ENCODE measurements at regions not wholly inside any gene's neighbourhood (a gene's known extent, or its start where the extent isn't known, plus 50 kb on each side); places are given as distances from the start of the nearest gene placed in this dataset.

DNA sequence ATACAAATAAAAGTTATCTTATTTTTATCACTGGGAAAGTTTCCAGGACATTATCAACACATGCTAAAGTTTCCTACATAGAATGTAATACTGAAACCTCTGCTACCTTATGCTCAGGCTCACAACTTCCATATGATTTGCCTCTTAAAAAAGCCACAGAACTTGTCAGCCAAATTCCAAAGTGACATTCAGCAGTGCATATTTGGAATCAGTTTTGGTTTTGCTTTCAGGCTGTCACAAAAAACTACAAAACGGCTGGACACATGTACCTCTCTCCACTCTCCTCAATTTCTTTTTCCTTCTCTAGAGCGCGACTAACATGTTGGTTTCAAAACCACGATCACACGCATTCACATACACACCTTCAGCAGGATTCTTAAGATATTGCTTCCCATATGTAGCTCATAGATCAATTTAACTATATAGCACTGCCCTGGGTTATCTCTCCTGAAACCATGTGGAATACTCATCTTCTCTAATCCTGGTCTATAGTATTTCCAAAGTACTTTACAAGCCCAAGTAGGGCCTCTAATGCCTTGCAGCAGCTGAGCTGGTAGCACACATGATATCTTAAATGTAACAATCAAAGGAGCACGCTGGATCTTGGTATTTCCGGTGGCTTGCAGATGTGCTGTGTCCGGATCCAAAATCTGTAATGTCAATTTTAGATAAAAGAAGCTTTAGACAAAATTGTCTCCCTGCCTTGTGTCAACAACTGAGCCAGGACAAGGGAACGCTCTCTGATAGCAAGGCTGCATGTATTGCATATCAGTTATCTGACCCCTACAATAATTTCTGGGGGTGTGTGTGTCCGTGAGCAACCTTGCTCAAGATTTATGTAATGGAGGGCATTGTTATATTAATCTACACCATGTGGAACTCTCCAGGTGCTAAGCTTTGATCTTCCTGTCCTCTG is 203.2 kb downstream of the DMRT2 start:
- no peaks in the 10 kb centered on the region for H3K4me1 Mint-ChIP-seq (ENCODE audit: low read depth)
- no peaks in the 10 kb centered on the region for H3K9me3 Mint-ChIP-seq
- intact Hi-C loops (cut with micrococcal nuclease): no loop called here
- no peak overlapping the region for H3K4me3 Mint-ChIP-seq
- no peaks in the 10 kb centered on the region for H3K36me3 Mint-ChIP-seq (ENCODE audit: low read depth)
- H3K27me3 Mint-ChIP-seq (ENCODE audit: insufficient read depth): no peaks in the 10 kb centered on the region
- DNase-seq (ENCODE audit: low spot score): no peak
- H3K27ac Mint-ChIP-seq: no peak overlapping the region

DNA sequence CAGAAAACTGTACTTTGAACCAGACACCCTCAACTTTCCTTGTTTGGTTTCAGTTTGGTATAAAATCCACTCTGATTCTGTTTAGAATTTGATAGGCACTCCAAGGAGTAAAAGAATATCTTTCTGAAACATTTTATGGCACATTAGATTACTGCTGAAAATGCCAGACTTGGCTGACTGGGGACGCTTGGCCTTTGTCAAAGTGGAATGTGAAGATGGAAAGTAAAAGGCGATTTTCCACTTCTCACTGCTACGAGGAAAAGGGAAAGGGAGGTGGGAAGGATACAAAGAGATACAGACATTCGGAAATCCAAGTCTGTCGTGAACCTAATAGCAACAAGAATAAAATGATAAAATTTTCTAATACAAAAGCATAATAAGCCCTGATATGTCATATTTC is 203.9 kb downstream of the DMRT2 start:
- Mint-ChIP-seq H3K4me3 (no peak overlapping the region), H3K4me1 (ENCODE audit: low read depth) (no peaks in the 10 kb centered on the region), H3K27ac (no peak overlapping the region), H3K27me3 (ENCODE audit: insufficient read depth) (no peaks in the 10 kb centered on the region), H3K9me3 (no peaks in the 10 kb centered on the region), H3K36me3 (ENCODE audit: low read depth) (no peaks in the 10 kb centered on the region)
- DNase-seq (ENCODE audit: low spot score): no peak
- intact Hi-C loops (cut with micrococcal nuclease): no loop called here

DNA sequence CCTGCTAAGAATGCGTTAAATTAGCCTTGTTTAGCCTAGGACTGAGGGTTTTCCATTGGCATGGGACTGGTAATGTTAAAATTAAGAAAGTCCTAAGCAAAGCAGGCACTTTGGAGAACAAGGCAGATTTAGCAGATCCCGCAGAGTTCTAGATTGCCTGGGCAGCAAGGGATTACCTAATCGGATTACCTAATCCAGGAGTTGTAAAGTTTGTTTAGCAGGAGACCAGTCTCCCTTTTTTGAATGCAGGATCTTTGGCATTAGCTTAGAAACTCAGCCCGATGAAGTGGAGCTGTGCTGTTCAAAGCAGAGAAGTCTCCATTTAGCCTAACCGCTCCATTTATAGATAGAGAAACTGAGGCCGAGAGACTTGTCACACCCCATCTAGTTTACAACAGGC is 206.0 kb downstream of the DMRT2 start:
- Mint-ChIP-seq H3K9me3 (no peaks in the 10 kb centered on the region), H3K27me3 (ENCODE audit: insufficient read depth) (no peaks in the 10 kb centered on the region), H3K36me3 (ENCODE audit: low read depth) (no peaks in the 10 kb centered on the region), H3K27ac (no peak overlapping the region), H3K4me3 (no peak overlapping the region), H3K4me1 (ENCODE audit: low read depth) (no peaks in the 10 kb centered on the region)
- DNase-seq (ENCODE audit: low spot score): no peak
- intact Hi-C loops (cut with micrococcal nuclease): no loop called here

DNA sequence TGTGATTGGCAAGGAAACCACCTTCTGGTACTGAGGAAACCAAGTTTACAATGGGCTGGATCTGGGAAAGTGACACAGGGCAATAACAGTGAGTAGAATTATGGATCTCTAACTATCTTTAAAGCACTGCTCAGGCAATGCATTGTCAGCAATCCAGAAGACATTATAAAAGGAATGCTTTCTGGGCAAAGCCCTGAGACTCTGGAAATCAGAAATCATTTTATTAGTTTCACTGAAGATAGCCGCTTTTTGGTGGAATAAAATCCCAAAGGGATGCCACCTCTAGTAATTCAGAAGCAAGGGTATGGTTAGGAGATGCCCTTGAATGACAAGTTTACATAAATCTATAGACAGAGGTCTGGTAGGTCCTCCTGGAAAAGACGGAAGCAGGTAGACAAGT is 211.1 kb downstream of the DMRT2 start:
- Mint-ChIP-seq H3K27ac (no peak overlapping the region), H3K9me3 (no peaks in the 10 kb centered on the region), H3K4me1 (ENCODE audit: low read depth) (no peaks in the 10 kb centered on the region), H3K27me3 (ENCODE audit: insufficient read depth) (peaks cover 2% of the 10 kb centered on the region), H3K36me3 (ENCODE audit: low read depth) (no peaks in the 10 kb centered on the region), H3K4me3 (no peak overlapping the region)
- intact Hi-C loops (cut with micrococcal nuclease): no loop called here
- no peak for DNase-seq (ENCODE audit: low spot score)

DNA sequence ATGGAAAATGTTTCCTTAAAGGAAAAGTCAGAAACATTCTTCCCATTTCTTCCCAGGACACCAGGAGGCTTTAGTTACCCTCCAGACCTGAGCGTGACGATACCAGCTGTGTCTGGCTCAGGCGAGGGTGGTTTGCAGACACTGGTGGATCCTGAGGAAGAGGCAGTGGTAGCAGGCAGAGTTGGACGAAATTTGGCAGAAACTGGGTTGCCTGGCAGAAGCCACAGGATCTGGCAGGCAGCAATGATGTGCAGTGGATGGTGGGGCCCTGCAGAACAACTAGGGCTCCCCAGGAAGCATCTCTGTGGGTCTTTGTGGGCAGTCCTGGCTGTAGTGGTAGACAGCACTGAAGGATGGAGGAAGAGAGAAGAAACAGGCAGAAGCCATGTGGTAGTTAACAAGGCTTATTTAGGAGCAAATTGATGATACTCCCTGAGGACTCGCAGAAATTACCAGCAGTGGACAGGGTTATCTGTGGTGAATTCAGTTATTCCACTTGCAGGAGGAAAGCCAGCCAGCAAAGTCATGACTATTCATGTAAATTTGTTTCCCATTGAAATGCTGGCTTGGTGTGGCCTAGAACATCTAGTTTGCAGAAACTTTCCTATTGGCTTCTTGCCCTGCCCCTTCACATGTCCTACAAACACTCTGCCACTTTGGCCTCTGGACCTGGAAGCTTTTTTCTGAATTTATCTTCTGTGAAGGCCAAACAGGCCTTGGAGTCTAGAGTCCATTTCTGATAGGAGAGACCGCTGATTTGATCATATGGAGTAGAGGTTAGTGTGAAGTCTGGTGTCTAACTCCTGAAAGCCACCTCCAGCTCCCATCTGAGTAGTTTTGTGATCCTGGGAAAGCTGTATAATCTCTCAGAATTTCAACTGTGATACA is 212.0 kb downstream of the DMRT2 start:
- no peak for DNase-seq (ENCODE audit: low spot score)
- intact Hi-C loops (cut with micrococcal nuclease): no loop called here
- Mint-ChIP-seq H3K9me3 (no peaks in the 10 kb centered on the region), H3K4me3 (no peak overlapping the region), H3K4me1 (ENCODE audit: low read depth) (no peaks in the 10 kb centered on the region), H3K27me3 (ENCODE audit: insufficient read depth) (peaks cover 2% of the 10 kb centered on the region), H3K27ac (no peak overlapping the region), H3K36me3 (ENCODE audit: low read depth) (no peaks in the 10 kb centered on the region)

DNA sequence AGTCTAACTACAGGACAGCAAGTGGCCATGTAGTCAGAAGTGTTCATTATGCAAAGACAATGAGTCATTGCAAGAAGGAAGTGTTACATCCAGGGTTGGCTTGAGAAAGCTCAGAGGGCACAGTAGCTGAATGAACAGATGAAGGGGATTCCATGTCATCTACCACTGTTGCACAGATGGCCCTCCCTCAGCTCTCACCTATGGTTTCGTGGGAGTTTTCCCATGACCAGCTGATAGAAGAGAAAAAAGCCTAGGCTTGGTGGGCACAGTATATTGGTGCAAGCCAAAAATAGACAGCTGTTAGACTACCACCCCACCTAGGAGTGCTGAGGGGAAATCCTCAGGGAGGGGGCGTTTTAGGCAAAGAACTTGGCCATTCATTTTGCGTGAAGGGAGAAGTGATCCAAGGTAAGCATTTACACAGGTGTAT is 217.0 kb downstream of the DMRT2 start:
- intact Hi-C loops (cut with micrococcal nuclease): no loop called here
- no peak for DNase-seq (ENCODE audit: low spot score)
- H3K27me3 Mint-ChIP-seq (ENCODE audit: insufficient read depth): peaks cover 2% of the 10 kb centered on the region
- no peak overlapping the region for H3K4me3 Mint-ChIP-seq
- no peaks in the 10 kb centered on the region for H3K4me1 Mint-ChIP-seq (ENCODE audit: low read depth)
- H3K27ac Mint-ChIP-seq: no peak overlapping the region
- H3K36me3 Mint-ChIP-seq (ENCODE audit: low read depth): no peaks in the 10 kb centered on the region
- H3K9me3 Mint-ChIP-seq: no peaks in the 10 kb centered on the region

DNA sequence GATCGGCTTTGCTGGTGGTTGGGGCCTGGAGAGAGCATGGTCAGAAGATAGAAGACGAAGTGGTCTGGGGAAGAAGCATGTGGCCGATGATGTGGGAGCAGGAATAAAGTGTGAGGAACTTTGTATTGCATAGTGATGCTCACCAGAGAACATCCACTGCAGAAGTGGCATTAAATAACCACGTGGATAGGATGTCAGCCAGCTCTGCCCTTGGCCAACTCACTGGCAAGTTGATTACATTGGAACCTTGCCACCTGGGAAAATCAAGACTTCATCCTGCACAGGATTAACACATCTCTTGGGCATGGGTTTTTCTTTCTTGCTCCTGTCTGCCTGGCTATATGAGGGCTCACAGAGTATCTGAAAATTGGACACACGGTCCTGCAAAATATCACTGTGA is 217.4 kb downstream of the DMRT2 start:
- H3K9me3 Mint-ChIP-seq: no peaks in the 10 kb centered on the region
- no peak overlapping the region for H3K27ac Mint-ChIP-seq
- H3K36me3 Mint-ChIP-seq (ENCODE audit: low read depth): no peaks in the 10 kb centered on the region
- H3K4me3 Mint-ChIP-seq: no peak overlapping the region
- intact Hi-C loops (cut with micrococcal nuclease): no loop called here
- no peak for DNase-seq (ENCODE audit: low spot score)
- H3K4me1 Mint-ChIP-seq (ENCODE audit: low read depth): no peaks in the 10 kb centered on the region
- peaks cover 2% of the 10 kb centered on the region for H3K27me3 Mint-ChIP-seq (ENCODE audit: insufficient read depth)

DNA sequence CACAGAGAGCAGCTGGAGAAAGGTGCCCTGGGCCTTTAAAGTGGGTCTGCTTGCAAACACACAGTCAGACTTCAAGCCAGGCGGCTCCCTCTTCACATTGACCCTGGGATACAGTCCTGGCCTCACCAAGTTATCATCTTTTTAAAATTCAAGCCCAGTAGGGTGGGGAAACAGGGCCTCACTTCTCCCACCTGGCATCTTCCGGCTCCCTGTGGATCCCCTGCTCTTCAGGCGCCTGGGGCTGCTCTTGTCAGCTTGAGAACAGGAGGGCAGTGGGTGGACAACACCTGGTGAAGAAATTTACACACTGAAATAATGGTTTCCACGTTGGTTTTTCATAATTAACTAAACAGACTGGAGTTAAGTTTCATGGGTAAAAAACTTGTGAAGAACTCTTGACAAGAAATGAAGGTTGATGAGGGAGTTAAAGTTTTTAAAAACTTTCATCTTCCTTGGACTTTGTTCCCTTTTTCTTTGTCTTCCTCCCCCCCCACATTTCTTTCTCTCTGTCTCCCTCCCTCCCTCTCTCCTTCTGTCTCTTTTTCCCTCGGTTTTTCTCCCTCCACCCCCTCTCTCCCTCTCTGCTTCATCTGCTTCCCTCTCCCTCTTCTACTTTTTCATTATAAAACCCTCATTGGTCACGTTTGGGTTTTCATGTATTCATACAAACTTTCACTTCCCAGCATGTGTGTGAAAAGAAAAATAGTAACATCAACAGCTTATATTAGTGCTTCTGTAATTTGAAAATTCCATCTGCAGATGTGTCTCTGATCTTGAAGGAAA is 219.6 kb downstream of the DMRT2 start:
- Mint-ChIP-seq H3K27ac (no peak overlapping the region), H3K4me1 (ENCODE audit: low read depth) (no peaks in the 10 kb centered on the region), H3K27me3 (ENCODE audit: insufficient read depth) (no peaks in the 10 kb centered on the region), H3K4me3 (no peak overlapping the region), H3K36me3 (ENCODE audit: low read depth) (no peaks in the 10 kb centered on the region), H3K9me3 (no peaks in the 10 kb centered on the region)
- intact Hi-C loops (cut with micrococcal nuclease): no loop called here
- DNase-seq (ENCODE audit: low spot score): no peak

DNA sequence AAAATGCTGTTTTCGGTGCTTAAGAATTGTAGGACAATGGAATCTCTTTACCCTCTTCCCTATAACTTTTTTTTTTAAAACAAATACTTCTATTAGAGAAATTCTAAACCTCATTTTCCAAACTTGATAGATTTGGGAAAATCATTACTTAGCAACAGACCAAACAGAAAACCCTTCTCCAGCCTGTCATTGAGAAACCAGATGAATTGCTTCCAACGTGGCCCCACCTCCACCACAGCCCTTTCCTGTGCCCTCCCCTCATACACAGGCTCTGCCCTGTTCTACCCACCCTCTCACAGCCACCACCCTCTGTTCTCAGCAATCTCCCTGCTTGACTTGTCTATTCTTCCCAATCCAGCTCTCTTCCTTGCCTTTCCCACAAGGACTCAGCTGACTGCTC is 221.2 kb downstream of the DMRT2 start:
- H3K36me3 Mint-ChIP-seq (ENCODE audit: low read depth): no peaks in the 10 kb centered on the region
- no peaks in the 10 kb centered on the region for H3K27me3 Mint-ChIP-seq (ENCODE audit: insufficient read depth)
- intact Hi-C loops (cut with micrococcal nuclease): no loop called here
- no peak overlapping the region for H3K27ac Mint-ChIP-seq
- no peak for DNase-seq (ENCODE audit: low spot score)
- H3K4me3 Mint-ChIP-seq: no peak overlapping the region
- no peaks in the 10 kb centered on the region for H3K4me1 Mint-ChIP-seq (ENCODE audit: low read depth)
- no peaks in the 10 kb centered on the region for H3K9me3 Mint-ChIP-seq

DNA sequence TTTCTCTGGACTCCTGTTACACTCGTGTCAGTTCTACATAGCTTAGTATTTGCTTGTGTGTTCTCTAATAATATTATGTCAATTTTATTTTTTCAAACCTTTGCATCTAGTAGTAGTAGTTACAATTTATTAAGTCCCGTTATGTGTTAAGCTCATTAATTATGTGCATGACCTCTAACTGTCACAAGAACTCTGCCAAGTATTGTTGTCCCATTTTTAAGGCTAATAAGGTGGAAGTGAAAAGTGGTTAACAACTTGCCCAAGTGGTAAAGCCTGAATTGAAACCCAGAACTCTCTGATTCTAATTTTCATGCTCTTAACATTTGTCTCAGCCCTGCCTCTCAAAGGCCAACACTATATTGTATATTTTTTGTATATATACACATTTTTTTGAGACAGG is 221.6 kb downstream of the DMRT2 start:
- DNase-seq (ENCODE audit: low spot score): no peak
- intact Hi-C loops (cut with micrococcal nuclease): no loop called here
- H3K9me3 Mint-ChIP-seq: no peaks in the 10 kb centered on the region
- H3K27ac Mint-ChIP-seq: no peak overlapping the region
- H3K4me3 Mint-ChIP-seq: no peak overlapping the region
- H3K27me3 Mint-ChIP-seq (ENCODE audit: insufficient read depth): no peaks in the 10 kb centered on the region
- H3K36me3 Mint-ChIP-seq (ENCODE audit: low read depth): no peaks in the 10 kb centered on the region
- no peaks in the 10 kb centered on the region for H3K4me1 Mint-ChIP-seq (ENCODE audit: low read depth)

DNA sequence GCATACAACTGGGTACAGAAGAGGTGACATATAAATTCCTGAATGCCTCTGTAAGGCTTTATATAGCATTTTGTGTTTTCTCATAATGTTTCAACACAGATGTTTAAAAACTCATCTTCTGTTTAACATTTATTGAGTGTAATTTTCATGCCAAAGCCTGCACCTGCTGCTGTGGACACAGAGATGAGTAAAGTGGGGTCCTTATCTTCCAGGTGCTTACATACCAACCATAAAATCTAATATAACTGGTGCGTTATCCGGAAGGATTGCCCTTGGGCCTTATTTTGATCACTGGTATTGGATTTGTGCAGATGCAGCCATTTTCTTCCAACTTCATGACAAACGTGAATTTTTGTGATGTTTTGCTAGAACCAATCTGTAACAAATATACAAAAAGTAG is 222.3 kb downstream of the DMRT2 start:
- intact Hi-C loops (cut with micrococcal nuclease): no loop called here
- Mint-ChIP-seq H3K27ac (no peak overlapping the region), H3K27me3 (ENCODE audit: insufficient read depth) (no peaks in the 10 kb centered on the region), H3K36me3 (ENCODE audit: low read depth) (no peaks in the 10 kb centered on the region), H3K4me1 (ENCODE audit: low read depth) (no peaks in the 10 kb centered on the region), H3K9me3 (no peaks in the 10 kb centered on the region), H3K4me3 (no peak overlapping the region)
- DNase-seq (ENCODE audit: low spot score): no peak

DNA sequence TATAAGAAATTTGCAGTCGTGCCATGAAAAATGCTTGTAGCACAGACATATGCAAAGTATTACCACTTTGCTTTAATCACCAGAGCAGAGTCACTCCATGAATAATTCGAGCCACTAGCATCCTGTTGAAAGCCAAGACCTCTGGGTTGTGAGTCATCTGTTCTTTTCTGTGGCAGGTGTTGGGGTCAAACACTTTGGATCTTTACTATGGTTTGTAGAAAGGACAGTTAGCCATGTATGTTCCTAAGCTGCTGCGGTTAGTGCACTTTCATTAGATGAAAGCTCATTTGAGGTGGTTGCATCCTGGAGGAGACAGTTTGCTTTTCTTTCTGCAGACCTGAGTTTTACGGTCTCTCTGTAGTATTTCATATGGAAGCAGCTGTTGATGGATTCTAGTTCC is 223.7 kb downstream of the DMRT2 start:
- Mint-ChIP-seq H3K9me3 (no peaks in the 10 kb centered on the region), H3K4me3 (no peak overlapping the region), H3K36me3 (ENCODE audit: low read depth) (no peaks in the 10 kb centered on the region), H3K4me1 (ENCODE audit: low read depth) (no peaks in the 10 kb centered on the region), H3K27ac (no peak overlapping the region), H3K27me3 (ENCODE audit: insufficient read depth) (no peaks in the 10 kb centered on the region)
- intact Hi-C loops (cut with micrococcal nuclease): no loop called here
- DNase-seq (ENCODE audit: low spot score): no peak

DNA sequence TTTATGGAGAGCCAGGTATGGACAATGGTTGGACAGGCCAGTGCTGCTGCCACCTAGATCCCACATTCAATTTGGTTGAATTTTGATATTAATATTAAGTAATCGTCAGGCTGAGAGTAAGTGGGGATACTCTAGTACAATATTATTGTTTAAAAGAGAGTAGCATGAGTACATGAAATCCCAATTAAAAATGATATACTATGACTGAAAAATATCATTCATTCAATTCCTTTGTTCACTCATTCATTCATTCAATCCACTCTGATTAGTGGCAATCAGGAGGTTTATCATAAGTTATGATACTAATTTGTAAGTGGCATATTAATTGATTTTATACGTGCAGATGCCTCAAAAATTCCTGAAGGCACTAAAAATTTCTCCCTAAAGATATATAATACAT is 224.2 kb downstream of the DMRT2 start:
- Mint-ChIP-seq H3K4me1 (ENCODE audit: low read depth) (no peaks in the 10 kb centered on the region), H3K9me3 (no peaks in the 10 kb centered on the region), H3K4me3 (no peak overlapping the region), H3K27ac (no peak overlapping the region), H3K36me3 (ENCODE audit: low read depth) (no peaks in the 10 kb centered on the region), H3K27me3 (ENCODE audit: insufficient read depth) (no peaks in the 10 kb centered on the region)
- no peak for DNase-seq (ENCODE audit: low spot score)
- intact Hi-C loops (cut with micrococcal nuclease): no loop called here

Measured in activated T-helper 1 cell treated with anti-CD3 and anti-CD28 coated beads, Interleukin-12 subunit alpha, Interleukin-12 subunit beta, Interleukin-2, Interleukin-4 antibody, amounts not matched to agents 30 ng/mL and 10 ng/mL and 1 ng/mL, durations not matched to agents 14 hours and 24 hours and 36 hours (primary cell).